RWPE1 (cell line): ENCODE measurements at regions not wholly inside any gene's neighbourhood (a gene's known extent, or its start where the extent isn't known, plus 50 kb on each side); places are given as distances from the start of the nearest gene placed in this dataset.

Experiments
- CTCF ChIA-PET: fragments of 350-600 bp; sonication (Branson Sonifier 250); formaldehyde crosslinking; extraction: SDS; loops from one replicate; lab custom pipeline; 2021; lab: Yijun Ruan, JAX
- POLR2A ChIA-PET: fragments of 400-600 bp; formaldehyde crosslinking; extraction: SDS; loops from one replicate; lab custom pipeline; 2020; ENCODE audit warnings: antibody characterized with exemption; ENCODE audit not compliant: low non-redundant PET; lab: Yijun Ruan, JAX
- DNase-seq: peaks from one replicate; pipeline ENCODE4 v3.0.0; 2012; ENCODE audit warnings: low spot score
- H3K27ac ChIP-seq: fragments of 450-650 bp; 2 replicates; pipeline ENCODE4 v1.5.1; 2017
- CTCF ChIP-seq: fragments of 450-650 bp; conservative IDR thresholded peaks from 2 replicates; pipeline ENCODE4 v1.5.1; 2017; ENCODE audit warnings: low read depth, mild to moderate bottlenecking

- POLR2A ChIA-PET, result no interaction called here
- CTCF ChIA-PET, result no interaction called here
- H3K27ac ChIP-seq, result no peak overlapping the region
- no peak for DNase-seq
- no peak for TF ChIP-seq CTCF
Observed at GRCh38 chr3:135895734-135896121, 69.8 kb upstream of the PPP2R3A start.

DNA sequence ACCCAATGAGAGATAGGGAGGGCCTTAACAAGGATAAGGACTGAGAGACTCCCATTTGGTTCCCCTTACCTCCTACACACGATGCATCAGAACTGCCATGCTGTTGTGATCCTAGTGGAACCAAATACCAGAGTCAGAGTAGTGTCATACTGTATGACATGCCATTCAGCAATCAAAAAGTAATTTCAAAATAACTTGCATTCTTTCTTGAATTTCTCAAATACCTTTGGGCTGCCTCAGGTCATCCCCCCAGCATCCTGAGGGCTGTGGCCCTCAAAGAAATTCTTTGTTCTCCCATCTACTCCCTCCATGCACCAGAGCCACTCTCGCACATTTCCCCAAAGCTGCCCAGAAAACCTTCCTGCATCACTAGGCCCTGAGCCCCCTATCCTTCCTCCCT is 68.9 kb upstream of the PPP2R3A start:
- TF ChIP-seq CTCF, result no peak
- POLR2A ChIA-PET, result no interaction called here
- no peak for DNase-seq
- no peak overlapping the region for H3K27ac ChIP-seq
- CTCF ChIA-PET, result interaction anchor here (0.9 kb wide), 1 partner anchor 1296 kb away, joined by 3 read pairs; no protein-coding TSS in a partner anchor

GRCh38 chr3:135897715-135898114 is 67.8 kb upstream of the PPP2R3A start:
- no peak for TF ChIP-seq CTCF
- ChIA-PET CTCF (interaction anchor here (0.6 to 0.7 kb wide), 2 partner anchors 647 to 1103 kb away, joined by 3 to 4 read pairs; no protein-coding TSS in a partner anchor), POLR2A (no interaction called here)
- no peak for DNase-seq
- H3K27ac ChIP-seq, result no peak overlapping the region

GRCh38 chr3:135898774-135899173 is 66.8 kb upstream of the PPP2R3A start:
- no peak for TF ChIP-seq CTCF
- CTCF ChIA-PET, result interaction anchor here (0.6 kb wide), 1 partner anchor 20 kb away, joined by 3 read pairs; no protein-coding TSS in a partner anchor
- H3K27ac ChIP-seq, result no peak overlapping the region
- POLR2A ChIA-PET, result no interaction called here
- DNase-seq, result no peak

DNA sequence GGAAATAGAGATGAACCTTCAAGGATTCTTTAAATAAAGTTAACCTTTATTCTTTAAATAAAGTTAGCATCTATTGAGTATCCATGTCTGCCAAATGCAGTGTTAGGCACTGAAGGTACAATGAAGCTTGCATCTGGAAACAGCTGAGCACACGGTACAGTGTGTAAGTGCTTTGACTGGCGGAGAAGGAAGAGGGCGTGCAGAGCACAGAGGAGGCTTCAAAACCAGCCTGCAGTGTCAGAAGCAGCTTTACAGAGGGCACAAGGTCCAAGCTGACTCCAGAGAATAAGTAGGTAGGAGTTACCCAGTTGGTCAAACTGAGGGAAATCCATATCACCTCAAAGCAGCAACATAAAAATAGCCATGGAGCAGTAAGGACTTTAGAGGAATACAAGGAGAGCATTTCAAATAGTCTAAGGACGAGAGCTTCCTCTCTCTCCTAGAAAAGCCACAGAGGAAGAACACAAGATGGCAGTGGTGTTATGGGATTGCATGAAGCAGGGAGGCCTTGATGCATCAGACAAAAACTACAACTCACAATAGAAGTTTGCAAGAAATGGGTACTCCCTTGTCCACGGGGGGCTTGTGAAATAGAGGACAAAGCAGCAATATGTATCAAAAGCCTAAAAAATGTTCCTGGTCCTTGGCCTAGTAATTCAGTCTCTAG is 60.3 kb upstream of the PPP2R3A start:
- POLR2A ChIA-PET, result no interaction called here

More for the DNA sequence above, 60.3 kb upstream of the PPP2R3A start:
- H3K27ac ChIP-seq, result no peak overlapping the region
- no peak for DNase-seq
- CTCF ChIA-PET, result interaction anchor here (0.5 to 5.3 kb wide), 4 partner anchors 135 to 1391 kb away, joined by 3 to 38 read pairs (median 4); no protein-coding TSS in a partner anchor
- TF ChIP-seq CTCF, result no peak
